ENCODE measurements at regions not wholly inside any gene's neighbourhood (a gene's known extent, or its start where the extent isn't known, plus 50 kb on each side); places are given as distances from the start of the nearest gene placed in this dataset.
"Not testable (repeated sequence)": the region's sequence is repeated elsewhere in the genome, so short reads cannot be mapped to it uniquely, and the experiment has no call there.

- Histone ChIP-seq H3K4me2 (ENCODE audit: low read length) (no peak overlapping the region), H3K9me3 (ENCODE audit: control insufficient read depth, low read length) (no peaks in the 10 kb centered on the region)
These were observed 98.8 kb upstream of the DPH5 start for GRCh38 chr1:101124405-101124804.

GRCh38 chr1:101123904-101124303 lies 98.3 kb upstream of the DPH5 start:
- H3K9ac ChIP-seq; H3K9me3 ChIP-seq (ENCODE audit: control insufficient read depth, low read length); H3K27ac ChIP-seq; H3K36me3 ChIP-seq (ENCODE audit: control insufficient read depth, insufficient read depth, low read length); H3K4me3 ChIP-seq (ENCODE audit: low read depth, low read length); H2AFZ ChIP-seq; H3K27me3 ChIP-seq (ENCODE audit: control insufficient read depth, insufficient read depth, low read length); H3K4me2 ChIP-seq (ENCODE audit: low read length); H3K4me1 ChIP-seq; H3K79me2 ChIP-seq: not testable (repeated sequence)

More at GRCh38 chr1:101124405-101124804, 98.8 kb upstream of the DPH5 start:
- H3K27ac ChIP-seq = no peak overlapping the region
- H3K4me1 ChIP-seq = no peaks in the 10 kb centered on the region
- H3K4me3 ChIP-seq (ENCODE audit: low read depth, low read length) = no peak overlapping the region
- H3K27me3 ChIP-seq (ENCODE audit: control insufficient read depth, insufficient read depth, low read length) = no peaks in the 10 kb centered on the region
- no peaks in the 10 kb centered on the region for H3K79me2 ChIP-seq
- no peaks in the 10 kb centered on the region for H3K36me3 ChIP-seq (ENCODE audit: control insufficient read depth, insufficient read depth, low read length)
- H2AFZ ChIP-seq = no peak overlapping the region
- TF ChIP-seq CTCF (IDR thresholded peaks at IDR 0.05) = no peak
- no peak overlapping the region for H3K9ac ChIP-seq

- H3K4me1 ChIP-seq = no peaks in the 10 kb centered on the region
- H3K4me3 ChIP-seq (ENCODE audit: low read depth, low read length) = no peak overlapping the region
- no peak overlapping the region for H3K9ac ChIP-seq
- H3K36me3 ChIP-seq (ENCODE audit: control insufficient read depth, insufficient read depth, low read length) = no peaks in the 10 kb centered on the region
- H3K27ac ChIP-seq = no peak overlapping the region
- H3K4me2 ChIP-seq (ENCODE audit: low read length) = no peak overlapping the region
- no peak overlapping the region for H2AFZ ChIP-seq
- no peaks in the 10 kb centered on the region for H3K9me3 ChIP-seq (ENCODE audit: control insufficient read depth, low read length)
- no peaks in the 10 kb centered on the region for H3K27me3 ChIP-seq (ENCODE audit: control insufficient read depth, insufficient read depth, low read length)
- no peaks in the 10 kb centered on the region for H3K79me2 ChIP-seq
- no peak for TF ChIP-seq CTCF (IDR thresholded peaks at IDR 0.05)
These were observed 97.0 kb upstream of the DPH5 start for GRCh38 chr1:101122452-101123166.

- no peaks in the 10 kb centered on the region for H3K4me1 ChIP-seq
- no peak overlapping the region for H3K27ac ChIP-seq
- no peak overlapping the region for H2AFZ ChIP-seq
These were observed 96.4 kb upstream of the DPH5 start for GRCh38 chr1:101121975-101122374.

GRCh38 chr1:101121504-101121903 lies 95.9 kb upstream of the DPH5 start:
- Histone ChIP-seq H3K27me3 (ENCODE audit: control insufficient read depth, insufficient read depth, low read length) (no peaks in the 10 kb centered on the region), H2AFZ (no peak overlapping the region), H3K4me1 (no peaks in the 10 kb centered on the region), H3K4me3 (ENCODE audit: low read depth, low read length) (no peak overlapping the region), H3K36me3 (ENCODE audit: control insufficient read depth, insufficient read depth, low read length) (no peaks in the 10 kb centered on the region), H3K79me2 (no peaks in the 10 kb centered on the region), H3K27ac (no peak overlapping the region), H3K4me2 (ENCODE audit: low read length) (no peak overlapping the region), H3K9me3 (ENCODE audit: control insufficient read depth, low read length) (no peaks in the 10 kb centered on the region), H3K9ac (no peak overlapping the region)
- TF ChIP-seq CTCF (IDR thresholded peaks at IDR 0.05) = no peak

More at GRCh38 chr1:101121975-101122374, 96.4 kb upstream of the DPH5 start:
- Histone ChIP-seq H3K27me3 (ENCODE audit: control insufficient read depth, insufficient read depth, low read length) (no peaks in the 10 kb centered on the region), H3K79me2 (no peaks in the 10 kb centered on the region), H3K9me3 (ENCODE audit: control insufficient read depth, low read length) (no peaks in the 10 kb centered on the region), H3K36me3 (ENCODE audit: control insufficient read depth, insufficient read depth, low read length) (no peaks in the 10 kb centered on the region), H3K4me3 (ENCODE audit: low read depth, low read length) (no peak overlapping the region), H3K9ac (no peak overlapping the region), H3K4me2 (ENCODE audit: low read length) (no peak overlapping the region)
- no peak for TF ChIP-seq CTCF (IDR thresholded peaks at IDR 0.05)
